Neural progenitor cell (in vitro differentiated cells): ENCODE measurements at regions not wholly inside any gene's neighbourhood (a gene's known extent, or its start where the extent isn't known, plus 50 kb on each side); places are given as distances from the start of the nearest gene placed in this dataset.

ENCODE experiments used
- EZH2 ChIP-seq: fragments of 200-600 bp; sonication (generic); IDR thresholded peaks from 2 replicates; pipeline ENCODE4 v1.6.1; 2017; ENCODE audit warnings: antibody characterized with exemption, mild to moderate bottlenecking, moderate library complexity
- EZH2phosphoT487 ChIP-seq: fragments of 200-600 bp; sonication (generic); IDR thresholded peaks from 2 replicates; pipeline ENCODE4 v1.6.1; 2017; ENCODE audit warnings: antibody characterized with exemption
- TF ChIP-seq, protein P1 (sequence below): fragments of 200-600 bp; sonication (generic); IDR thresholded peaks from 2 replicates; pipeline ENCODE4 v1.5.1; 2017; ENCODE audit warnings: antibody characterized with exemption, mild to moderate bottlenecking

DNA sequence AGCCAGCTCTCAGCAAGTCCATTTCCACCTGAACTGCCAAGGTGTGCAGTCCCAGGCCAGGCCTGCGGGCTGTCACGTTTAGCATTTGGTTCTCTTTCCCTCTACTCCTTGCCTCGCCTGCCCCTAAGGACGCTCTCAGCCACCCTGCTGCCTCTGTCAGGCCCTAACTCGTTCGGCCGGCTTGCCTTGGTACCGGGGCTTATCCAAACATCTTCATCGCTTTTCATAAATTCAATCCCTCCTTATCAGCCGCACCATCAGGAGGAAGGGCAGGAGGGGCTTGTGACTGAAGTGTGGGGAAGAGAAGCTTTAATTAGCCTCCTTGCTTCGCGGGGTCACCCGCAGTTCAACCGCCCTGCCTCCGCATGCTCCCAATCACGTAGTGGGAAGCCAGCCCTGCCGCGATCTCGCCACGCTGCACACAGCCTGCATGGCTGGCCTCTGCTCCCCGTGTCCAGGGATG, 231.1 kb downstream of the SOX9 start:
- TF ChIP-seq, protein P1, sequence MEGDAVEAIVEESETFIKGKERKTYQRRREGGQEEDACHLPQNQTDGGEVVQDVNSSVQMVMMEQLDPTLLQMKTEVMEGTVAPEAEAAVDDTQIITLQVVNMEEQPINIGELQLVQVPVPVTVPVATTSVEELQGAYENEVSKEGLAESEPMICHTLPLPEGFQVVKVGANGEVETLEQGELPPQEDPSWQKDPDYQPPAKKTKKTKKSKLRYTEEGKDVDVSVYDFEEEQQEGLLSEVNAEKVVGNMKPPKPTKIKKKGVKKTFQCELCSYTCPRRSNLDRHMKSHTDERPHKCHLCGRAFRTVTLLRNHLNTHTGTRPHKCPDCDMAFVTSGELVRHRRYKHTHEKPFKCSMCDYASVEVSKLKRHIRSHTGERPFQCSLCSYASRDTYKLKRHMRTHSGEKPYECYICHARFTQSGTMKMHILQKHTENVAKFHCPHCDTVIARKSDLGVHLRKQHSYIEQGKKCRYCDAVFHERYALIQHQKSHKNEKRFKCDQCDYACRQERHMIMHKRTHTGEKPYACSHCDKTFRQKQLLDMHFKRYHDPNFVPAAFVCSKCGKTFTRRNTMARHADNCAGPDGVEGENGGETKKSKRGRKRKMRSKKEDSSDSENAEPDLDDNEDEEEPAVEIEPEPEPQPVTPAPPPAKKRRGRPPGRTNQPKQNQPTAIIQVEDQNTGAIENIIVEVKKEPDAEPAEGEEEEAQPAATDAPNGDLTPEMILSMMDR, result no peak
- TF ChIP-seq EZH2, result no peak
- no peak for TF ChIP-seq EZH2phosphoT487
